Neural progenitor cell (in vitro differentiated cells): ENCODE measurements at regions not wholly inside any gene's neighbourhood (a gene's known extent, or its start where the extent isn't known, plus 50 kb on each side); places are given as distances from the start of the nearest gene placed in this dataset.
A peak's percentile ranks its signal among the peaks of the same experiment; 100 is the strongest.

ENCODE experiments used
- DNase-seq: peaks from one replicate; pipeline ENCODE4 v3.0.0-alpha.2; 2016; ENCODE audit warnings: low spot score
- H2AFZ ChIP-seq: fragments of 200-600 bp; sonication (generic); replicated peaks from 2 replicates; pipeline ENCODE4 v1.6.1; 2016; ENCODE audit warnings: antibody characterized with exemption
- H3F3A ChIP-seq: fragments of 200-600 bp; sonication (generic); 2 replicates; pipeline ENCODE4 v1.6.1; 2016; ENCODE audit warnings: antibody characterized with exemption, low read depth
- H3K27ac ChIP-seq: fragments of 200-600 bp; sonication (generic); 2 replicates; pipeline ENCODE4 v1.5.1; 2016; ENCODE audit warnings: mild to moderate bottlenecking
- H3K27me3 ChIP-seq: fragments of 200-600 bp; sonication (generic); 2 replicates; pipeline ENCODE4 v1.6.1; 2016; ENCODE audit warnings: mild to moderate bottlenecking, moderate library complexity
- H3K36me3 ChIP-seq: fragments of 200-600 bp; sonication (generic); 2 replicates; pipeline ENCODE4 v1.5.1; 2016
- H3K4me1 ChIP-seq: fragments of 200-600 bp; sonication (generic); 2 replicates; pipeline ENCODE4 v1.6.1; 2016; ENCODE audit warnings: mixed run types
- H3K4me2 ChIP-seq: fragments of 200-600 bp; sonication (generic); 2 replicates; pipeline ENCODE4 v1.6.1; 2016
- H3K4me3 ChIP-seq: fragments of 200-600 bp; sonication (generic); 2 replicates; pipeline ENCODE4 v1.5.1; 2016
- H3K79me2 ChIP-seq: fragments of 200-600 bp; sonication (generic); 2 replicates; pipeline ENCODE4 v1.6.1; 2016; ENCODE audit warnings: low read depth
- H3K9ac ChIP-seq: fragments of 200-600 bp; sonication (generic); 2 replicates; pipeline ENCODE4 v1.6.1; 2016
- H3K9me3 ChIP-seq: fragments of 200-600 bp; sonication (generic); 2 replicates; pipeline ENCODE4 v1.5.1; 2016; ENCODE audit warnings: low read depth
- H4K20me1 ChIP-seq: fragments of 200-600 bp; sonication (generic); 2 replicates; pipeline ENCODE4 v1.6.1; 2016; ENCODE audit warnings: low read depth
- H3K27ac Mint-ChIP-seq: 3 replicates; pipeline ENCODE4 v1.8.0; 2021; ENCODE audit warnings: mixed read lengths
- H3K27me3 Mint-ChIP-seq: 2 replicates; pipeline ENCODE4 v1.8.0; 2022; ENCODE audit warnings: low read depth, mild to moderate bottlenecking, inconsistent platforms, moderate library complexity, mixed read lengths; ENCODE audit not compliant: insufficient read depth
- H3K36me3 Mint-ChIP-seq: 3 replicates; pipeline ENCODE4 v1.8.0; 2021; ENCODE audit warnings: mixed read lengths
- H3K4me1 Mint-ChIP-seq: 3 replicates; pipeline ENCODE4 v1.8.0; 2021; ENCODE audit warnings: mixed read lengths
- H3K4me3 Mint-ChIP-seq: 3 replicates; pipeline ENCODE4 v1.8.0; 2021; ENCODE audit warnings: mild to moderate bottlenecking, moderate library complexity, mixed read lengths
- H3K9me3 Mint-ChIP-seq: 3 replicates; pipeline ENCODE4 v1.8.0; 2020; ENCODE audit warnings: mixed read lengths
- CTCF ChIP-seq: fragments of 200-600 bp; sonication (generic); IDR thresholded peaks from 2 replicates; pipeline ENCODE4 v1.5.1; 2017; ENCODE audit warnings: antibody characterized with exemption, mild to moderate bottlenecking
- EZH2 ChIP-seq: fragments of 200-600 bp; sonication (generic); IDR thresholded peaks from 2 replicates; pipeline ENCODE4 v1.6.1; 2017; ENCODE audit warnings: antibody characterized with exemption, mild to moderate bottlenecking, moderate library complexity
- EZH2phosphoT487 ChIP-seq: fragments of 200-600 bp; sonication (generic); IDR thresholded peaks from 2 replicates; pipeline ENCODE4 v1.6.1; 2017; ENCODE audit warnings: antibody characterized with exemption

GRCh38 chr9:129284607-129285291, 106.7 kb upstream of the IER5L start:
- Mint-ChIP-seq H3K4me3 (no peak overlapping the region), H3K4me1 (peaks cover 57% of the 10 kb centered on the region), H3K9me3 (no peaks in the 10 kb centered on the region), H3K36me3 (no peaks in the 10 kb centered on the region), H3K27me3 (peaks cover 12% of the 10 kb centered on the region), H3K27ac (peak overlapping the region; percentile 63)
- Histone ChIP-seq H3K4me3 (no peak overlapping the region), H3K4me1 (peaks cover 36% of the 10 kb centered on the region), H3K27me3 (no peaks in the 10 kb centered on the region), H3K9ac (no peak overlapping the region), H3K27ac (no peak overlapping the region), H3K9me3 (no peaks in the 10 kb centered on the region), H2AFZ (no peak overlapping the region), H3K36me3 (no peaks in the 10 kb centered on the region), H3F3A (peaks cover 20% of the 10 kb centered on the region), H4K20me1 (no peaks in the 10 kb centered on the region), H3K79me2 (no peaks in the 10 kb centered on the region), H3K4me2 (no peak overlapping the region)
- no peak for DNase-seq
- no peak for TF ChIP-seq EZH2
- TF ChIP-seq EZH2phosphoT487 = no peak

GRCh38 chr9:129283705-129284606, 105.9 kb upstream of the IER5L start:
- H3K9ac ChIP-seq = no peak overlapping the region
- no peaks in the 10 kb centered on the region for H3K9me3 ChIP-seq
- Mint-ChIP-seq H3K4me1 (peaks cover 53% of the 10 kb centered on the region), H3K9me3 (no peaks in the 10 kb centered on the region), H3K27ac (peak overlapping the region; percentile 37), H3K27me3 (peaks cover 11% of the 10 kb centered on the region), H3K4me3 (no peak overlapping the region), H3K36me3 (no peaks in the 10 kb centered on the region)
- H3K4me2 ChIP-seq = no peak overlapping the region
- H3F3A ChIP-seq = peaks cover 14% of the 10 kb centered on the region
- no peak for DNase-seq
- no peak for TF ChIP-seq EZH2
- TF ChIP-seq CTCF = no peak
- no peak for TF ChIP-seq EZH2phosphoT487
- no peaks in the 10 kb centered on the region for H3K36me3 ChIP-seq
- H3K27me3 ChIP-seq = no peaks in the 10 kb centered on the region
- H2AFZ ChIP-seq = no peak overlapping the region
- no peaks in the 10 kb centered on the region for H4K20me1 ChIP-seq
- H3K79me2 ChIP-seq = no peaks in the 10 kb centered on the region
- H3K4me3 ChIP-seq = no peak overlapping the region
- peaks cover 30% of the 10 kb centered on the region for H3K4me1 ChIP-seq
- no peak overlapping the region for H3K27ac ChIP-seq

- peaks cover 53% of the 10 kb centered on the region for H3K4me1 Mint-ChIP-seq
- H3K27me3 ChIP-seq = no peaks in the 10 kb centered on the region
- TF ChIP-seq EZH2phosphoT487 = no peak
- no peak for TF ChIP-seq EZH2
- TF ChIP-seq CTCF = no peak
Observed at GRCh38 chr9:129283291-129283691, 105.2 kb upstream of the IER5L start.

More at GRCh38 chr9:129283291-129283691, 105.2 kb upstream of the IER5L start:
- DNase-seq = no peak
- Mint-ChIP-seq H3K4me3 (no peak overlapping the region), H3K9me3 (no peaks in the 10 kb centered on the region), H3K27ac (no peak overlapping the region), H3K27me3 (peaks cover 11% of the 10 kb centered on the region), H3K36me3 (no peaks in the 10 kb centered on the region)
- Histone ChIP-seq H3K9me3 (no peaks in the 10 kb centered on the region), H3K4me2 (no peak overlapping the region), H3K36me3 (no peaks in the 10 kb centered on the region), H3K9ac (no peak overlapping the region), H3K4me3 (no peak overlapping the region), H3K79me2 (no peaks in the 10 kb centered on the region), H3F3A (peaks cover 17% of the 10 kb centered on the region), H2AFZ (no peak overlapping the region), H4K20me1 (no peaks in the 10 kb centered on the region), H3K4me1 (peaks cover 32% of the 10 kb centered on the region), H3K27ac (no peak overlapping the region)
